ENCODE measurements at regions not wholly inside any gene's neighbourhood (a gene's known extent, or its start where the extent isn't known, plus 50 kb on each side); places are given as distances from the start of the nearest gene placed in this dataset.

DNA sequence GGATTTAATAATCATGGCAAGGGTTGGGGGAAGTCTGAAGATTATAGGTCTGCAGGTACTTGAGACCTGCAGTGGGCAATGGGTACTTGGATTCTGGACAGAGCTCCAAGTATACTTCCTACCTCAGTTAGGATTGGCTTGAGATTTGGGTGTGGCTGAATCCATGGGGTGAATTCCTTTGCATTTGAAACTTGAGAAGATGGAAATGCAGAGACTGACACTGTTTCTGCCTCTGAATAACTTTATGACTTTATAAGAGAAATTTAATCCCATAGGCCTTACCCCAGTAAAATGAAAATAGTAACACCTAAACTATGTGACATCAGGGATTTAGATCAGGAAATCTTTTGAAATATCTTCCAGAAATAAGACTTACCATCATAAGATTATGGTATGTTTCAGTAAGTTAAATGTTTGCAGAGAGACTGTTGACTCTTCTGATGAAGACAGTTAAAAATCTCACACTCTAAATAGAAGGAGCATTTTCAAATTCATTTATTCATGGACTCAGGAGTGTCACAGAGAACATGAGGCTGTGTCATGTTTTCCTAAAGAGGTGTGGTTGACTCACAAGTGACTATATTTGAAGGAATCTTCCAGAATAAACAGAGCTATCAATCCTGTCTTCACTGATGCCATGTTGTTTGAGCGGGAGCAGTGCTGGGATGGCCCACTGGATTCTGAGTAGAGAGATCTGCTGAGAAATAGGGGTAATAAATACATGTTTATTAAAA is 513.5 kb upstream of the NR3C2 start:
- no peaks in the 10 kb centered on the region for H3K9me3 Mint-ChIP-seq
- H3K27me3 Mint-ChIP-seq (ENCODE audit: low read depth), result no peaks in the 10 kb centered on the region
- no peak overlapping the region for H3K4me3 Mint-ChIP-seq
- no peaks in the 10 kb centered on the region for H3K4me1 Mint-ChIP-seq (ENCODE audit: low read depth)
- no peaks in the 10 kb centered on the region for H3K36me3 Mint-ChIP-seq (ENCODE audit: insufficient read depth)
- no peak for DNase-seq
- no peak for ATAC-seq

DNA sequence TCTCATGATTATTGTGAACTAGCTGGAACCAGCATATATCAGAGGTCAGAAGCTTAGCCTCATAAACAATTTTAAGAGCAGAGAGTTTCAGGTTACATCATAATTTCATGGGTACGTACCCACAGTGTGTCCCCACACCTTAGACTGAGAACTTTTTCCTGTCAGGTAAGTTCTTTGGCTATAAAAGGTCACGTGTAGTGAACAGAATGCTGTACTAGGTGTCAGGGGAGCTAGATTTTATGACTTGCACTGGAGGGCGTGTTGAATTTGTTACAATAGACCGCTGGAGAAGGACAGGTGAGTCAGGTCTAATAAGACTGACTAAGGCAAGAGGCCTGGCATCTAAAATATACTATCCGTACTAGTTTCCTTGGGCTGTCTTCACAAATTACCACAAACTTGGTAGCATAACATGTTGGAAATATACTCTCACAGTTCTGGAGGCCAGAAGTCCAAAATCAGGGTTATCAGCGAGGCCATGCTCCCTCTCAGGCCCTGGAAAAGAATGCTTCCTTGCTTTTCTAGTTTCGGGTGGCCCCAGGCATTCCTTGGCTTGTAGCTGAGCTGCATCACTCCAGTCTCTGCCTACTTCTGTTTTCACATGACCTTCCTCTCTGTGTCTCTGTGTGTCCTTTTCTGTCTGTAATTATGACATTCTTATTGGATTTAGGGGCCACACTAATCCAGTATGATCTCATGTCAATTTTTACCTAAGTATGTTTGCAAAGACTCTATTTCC is 512.0 kb upstream of the NR3C2 start:
- Mint-ChIP-seq H3K27me3 (ENCODE audit: low read depth) (no peaks in the 10 kb centered on the region), H3K4me3 (no peak overlapping the region), H3K4me1 (ENCODE audit: low read depth) (no peaks in the 10 kb centered on the region), H3K9me3 (no peaks in the 10 kb centered on the region), H3K36me3 (ENCODE audit: insufficient read depth) (no peaks in the 10 kb centered on the region)
- no peak for DNase-seq
- no peak for ATAC-seq

- Mint-ChIP-seq H3K4me3 (no peak overlapping the region), H3K36me3 (ENCODE audit: insufficient read depth) (no peaks in the 10 kb centered on the region), H3K4me1 (ENCODE audit: low read depth) (no peaks in the 10 kb centered on the region), H3K27me3 (ENCODE audit: low read depth) (no peaks in the 10 kb centered on the region), H3K9me3 (no peaks in the 10 kb centered on the region)
- no peak for DNase-seq
- no peak for ATAC-seq
Measured at GRCh38 chr4:148951346-148951745, 509.1 kb upstream of the NR3C2 start.

- peaks cover 6% of the 10 kb centered on the region for H3K9me3 Mint-ChIP-seq
- H3K27me3 Mint-ChIP-seq (ENCODE audit: low read depth), result no peaks in the 10 kb centered on the region
- ATAC-seq (no peak), DNase-seq (no peak)
- no peaks in the 10 kb centered on the region for H3K4me1 Mint-ChIP-seq (ENCODE audit: low read depth)
- no peaks in the 10 kb centered on the region for H3K36me3 Mint-ChIP-seq (ENCODE audit: insufficient read depth)
- no peak overlapping the region for H3K4me3 Mint-ChIP-seq
Measured at GRCh38 chr4:148946271-148946670, 504.1 kb upstream of the NR3C2 start.

DNA sequence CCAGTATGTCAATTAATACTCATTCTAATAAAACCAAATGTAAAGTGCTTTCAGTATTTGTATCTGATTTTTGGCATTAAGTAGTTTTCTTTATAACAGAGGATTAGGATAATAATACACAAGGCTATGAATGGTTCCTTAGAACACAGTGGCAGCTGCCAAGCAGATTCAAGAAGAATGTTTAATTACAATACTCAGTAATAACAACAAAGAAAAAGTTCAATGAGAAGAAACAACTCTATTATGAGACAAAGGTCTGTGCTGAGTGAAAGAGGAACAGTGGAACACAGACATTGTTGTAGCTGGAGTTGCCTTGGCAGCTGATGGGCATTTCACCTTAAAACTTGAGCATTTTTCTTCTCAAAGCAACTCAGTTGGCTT is 502.6 kb upstream of the NR3C2 start:
- Mint-ChIP-seq H3K9me3 (peaks cover 6% of the 10 kb centered on the region), H3K27me3 (ENCODE audit: low read depth) (no peaks in the 10 kb centered on the region), H3K36me3 (ENCODE audit: insufficient read depth) (no peaks in the 10 kb centered on the region), H3K4me3 (no peak overlapping the region), H3K4me1 (ENCODE audit: low read depth) (no peaks in the 10 kb centered on the region)
- no peak for DNase-seq
- no peak for ATAC-seq

- ATAC-seq (no peak), DNase-seq (no peak)
- Mint-ChIP-seq H3K27me3 (ENCODE audit: low read depth) (no peaks in the 10 kb centered on the region), H3K4me1 (ENCODE audit: low read depth) (no peaks in the 10 kb centered on the region), H3K9me3 (peaks cover 6% of the 10 kb centered on the region), H3K4me3 (no peak overlapping the region), H3K36me3 (ENCODE audit: insufficient read depth) (no peaks in the 10 kb centered on the region)
Measured at GRCh38 chr4:148944136-148944838, 502.1 kb upstream of the NR3C2 start.

DNA sequence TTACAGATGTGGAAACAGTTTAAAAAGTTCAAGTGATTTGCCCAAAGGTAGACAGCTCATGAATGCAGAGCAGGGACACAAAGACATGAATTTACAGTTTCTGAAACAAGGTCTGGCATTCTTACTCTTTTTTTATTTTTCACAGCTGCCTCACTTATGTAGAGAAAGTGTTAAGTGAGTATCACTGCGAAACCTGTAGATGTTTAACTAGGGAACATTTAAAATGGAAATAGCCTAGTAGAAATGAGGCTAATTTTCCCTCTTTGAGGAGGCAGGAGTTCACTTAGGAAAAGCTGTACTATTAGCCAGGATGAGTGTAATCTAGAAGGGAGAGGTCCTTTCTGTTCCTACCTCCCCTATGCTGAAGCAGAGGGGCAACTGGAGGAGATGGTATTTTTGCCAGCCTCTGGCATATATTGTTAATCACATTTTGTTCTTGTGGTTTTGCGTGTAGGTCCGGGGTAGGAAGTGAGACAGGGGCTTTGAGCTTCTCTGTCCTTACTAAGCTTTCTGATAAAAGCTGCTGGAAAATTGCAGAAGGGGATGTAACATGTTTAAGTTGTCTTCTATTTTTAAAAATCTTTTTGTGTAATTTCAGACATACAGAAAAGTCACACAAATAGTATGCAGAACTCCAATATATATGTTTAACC is 492.8 kb upstream of the NR3C2 start:
- Mint-ChIP-seq H3K4me3 (no peak overlapping the region), H3K27me3 (ENCODE audit: low read depth) (no peaks in the 10 kb centered on the region), H3K4me1 (ENCODE audit: low read depth) (no peaks in the 10 kb centered on the region), H3K36me3 (ENCODE audit: insufficient read depth) (no peaks in the 10 kb centered on the region), H3K9me3 (peaks cover 18% of the 10 kb centered on the region)
- DNase-seq, result no peak
- ATAC-seq, result no peak

DNA sequence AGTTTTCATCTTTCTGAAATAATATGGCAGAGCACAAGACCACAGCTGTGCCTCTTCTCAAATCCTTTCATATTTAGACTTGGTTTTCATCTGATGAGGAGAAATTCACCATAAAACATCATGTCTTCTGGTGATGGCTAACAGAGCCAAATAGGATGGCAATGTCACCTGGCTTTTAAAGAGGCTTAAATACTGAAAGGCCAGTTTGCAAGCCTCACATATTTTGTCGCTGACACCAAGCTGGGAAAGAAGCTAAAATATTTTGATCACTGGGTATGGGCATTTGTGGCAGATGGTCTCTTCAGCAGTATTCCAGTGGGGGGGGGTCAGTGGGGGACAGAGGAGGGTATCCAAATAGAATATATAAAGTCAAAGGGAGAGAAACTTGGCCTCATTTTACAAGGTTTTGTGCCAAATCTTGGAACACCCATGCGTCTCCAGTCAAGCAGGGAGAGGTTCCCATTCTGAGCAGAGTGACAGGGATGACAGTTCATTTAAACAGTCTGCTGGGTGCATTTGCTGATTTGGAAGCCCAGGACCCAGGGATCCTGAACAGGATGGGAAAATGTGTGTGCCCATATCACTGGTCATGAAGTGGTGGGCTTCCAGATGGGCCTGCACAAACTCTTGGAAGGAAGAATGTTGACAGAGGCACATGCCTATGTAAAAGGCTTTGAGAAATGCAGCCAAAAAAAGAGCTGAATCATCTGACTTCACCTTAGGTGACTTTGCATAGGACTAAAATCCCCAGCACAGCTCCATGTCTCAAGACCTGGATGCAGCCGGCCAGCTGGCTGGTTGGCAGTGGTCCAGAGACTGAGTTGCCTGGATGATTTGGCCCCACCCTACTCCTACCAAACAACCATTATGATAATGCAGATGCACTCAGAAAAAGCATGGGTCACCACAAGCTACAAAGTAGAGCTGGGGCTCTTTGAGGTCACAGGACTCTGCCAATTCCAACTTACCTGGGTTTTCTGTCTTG is 484.4 kb upstream of the NR3C2 start:
- Mint-ChIP-seq H3K36me3 (ENCODE audit: insufficient read depth) (no peaks in the 10 kb centered on the region), H3K4me1 (ENCODE audit: low read depth) (no peaks in the 10 kb centered on the region), H3K27me3 (ENCODE audit: low read depth) (no peaks in the 10 kb centered on the region), H3K9me3 (peaks cover 35% of the 10 kb centered on the region), H3K4me3 (no peak overlapping the region)
- no peak for ATAC-seq
- no peak for DNase-seq

DNA sequence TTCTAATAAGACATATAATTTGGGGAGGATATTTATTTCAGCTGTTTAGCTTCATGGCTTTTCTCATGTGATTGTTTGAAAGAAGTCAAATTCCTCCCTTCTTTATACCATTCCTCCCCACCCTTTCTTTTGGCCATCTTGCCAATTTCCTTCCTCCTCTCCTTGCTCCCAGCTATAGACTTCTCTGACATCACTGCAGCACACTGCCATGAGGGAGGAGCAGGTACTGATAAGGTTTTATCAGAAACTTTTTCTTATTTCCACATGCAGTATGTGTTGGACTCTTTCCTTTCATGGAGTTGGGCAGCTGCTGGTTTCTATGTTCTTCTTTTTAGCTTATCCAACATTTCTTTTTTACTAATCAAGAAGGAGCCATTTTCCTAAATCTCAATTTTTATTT is 481.7 kb upstream of the NR3C2 start:
- no peaks in the 10 kb centered on the region for H3K4me1 Mint-ChIP-seq (ENCODE audit: low read depth)
- peaks cover 8% of the 10 kb centered on the region for H3K9me3 Mint-ChIP-seq
- no peaks in the 10 kb centered on the region for H3K27me3 Mint-ChIP-seq (ENCODE audit: low read depth)
- no peak overlapping the region for H3K4me3 Mint-ChIP-seq
- DNase-seq, result no peak
- no peak for ATAC-seq
- no peaks in the 10 kb centered on the region for H3K36me3 Mint-ChIP-seq (ENCODE audit: insufficient read depth)

DNA sequence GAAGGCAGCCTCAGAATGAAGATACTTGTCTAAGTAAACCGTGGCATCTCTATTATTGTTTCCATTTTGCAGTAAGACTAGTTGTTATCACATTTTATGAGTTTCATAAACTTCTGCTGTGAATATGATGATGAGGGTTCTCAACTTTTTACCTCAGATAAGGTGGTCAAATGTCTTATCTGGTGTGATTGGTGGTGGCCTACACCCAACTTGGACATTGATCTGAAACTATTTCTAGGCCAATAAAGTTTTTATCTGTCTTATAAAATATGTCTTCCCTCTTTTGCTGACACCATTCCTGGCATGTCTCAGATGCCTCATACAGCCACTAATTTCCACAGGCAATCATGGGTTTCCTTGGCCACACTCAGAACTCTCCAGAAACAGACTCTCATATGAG is 480.3 kb upstream of the NR3C2 start:
- DNase-seq, result no peak
- Mint-ChIP-seq H3K4me1 (ENCODE audit: low read depth) (no peaks in the 10 kb centered on the region), H3K27me3 (ENCODE audit: low read depth) (no peaks in the 10 kb centered on the region), H3K4me3 (no peak overlapping the region), H3K9me3 (no peaks in the 10 kb centered on the region), H3K36me3 (ENCODE audit: insufficient read depth) (no peaks in the 10 kb centered on the region)
- ATAC-seq, result no peak

- no peaks in the 10 kb centered on the region for H3K27me3 Mint-ChIP-seq (ENCODE audit: low read depth)
- H3K9me3 Mint-ChIP-seq, result no peaks in the 10 kb centered on the region
- no peak overlapping the region for H3K4me3 Mint-ChIP-seq
- no peaks in the 10 kb centered on the region for H3K4me1 Mint-ChIP-seq (ENCODE audit: low read depth)
- ATAC-seq, result no peak
- DNase-seq, result no peak
- H3K36me3 Mint-ChIP-seq (ENCODE audit: insufficient read depth), result no peaks in the 10 kb centered on the region
Measured at GRCh38 chr4:148914734-148915133, 472.5 kb upstream of the NR3C2 start.

- ATAC-seq, result no peak
- no peak for DNase-seq
- Mint-ChIP-seq H3K36me3 (ENCODE audit: insufficient read depth) (no peaks in the 10 kb centered on the region), H3K9me3 (no peaks in the 10 kb centered on the region), H3K4me3 (no peak overlapping the region), H3K4me1 (ENCODE audit: low read depth) (no peaks in the 10 kb centered on the region), H3K27me3 (ENCODE audit: low read depth) (no peaks in the 10 kb centered on the region)
Measured at GRCh38 chr4:148914301-148914700, 472.1 kb upstream of the NR3C2 start.

DNA sequence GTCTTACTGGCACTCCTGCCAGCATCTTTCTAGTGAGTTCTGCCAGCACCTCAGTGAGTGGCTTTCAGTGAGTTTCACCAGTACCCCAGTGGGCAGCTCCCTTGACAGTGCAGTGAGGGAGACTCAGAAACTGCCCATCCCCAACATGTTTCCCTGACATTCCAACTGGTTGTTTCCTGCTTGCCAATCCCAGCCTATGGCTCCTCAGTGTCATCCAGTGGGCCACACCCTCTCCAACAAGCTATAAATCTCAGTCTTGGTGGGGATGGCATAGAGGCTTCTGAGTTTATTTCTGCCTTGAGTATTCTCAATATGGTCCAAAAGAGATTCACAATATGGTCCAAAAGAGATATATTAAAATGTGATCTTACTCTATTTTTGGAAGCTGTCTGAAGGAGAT is 461.2 kb upstream of the NR3C2 start:
- no peak for DNase-seq
- H3K4me3 Mint-ChIP-seq, result no peak overlapping the region
- ATAC-seq, result no peak
- H3K27me3 Mint-ChIP-seq (ENCODE audit: low read depth), result peaks cover 2% of the 10 kb centered on the region
- H3K9me3 Mint-ChIP-seq, result peaks cover 15% of the 10 kb centered on the region
- no peaks in the 10 kb centered on the region for H3K4me1 Mint-ChIP-seq (ENCODE audit: low read depth)
- peaks cover 3% of the 10 kb centered on the region for H3K36me3 Mint-ChIP-seq (ENCODE audit: insufficient read depth)
